Keratinocyte (primary cell): ENCODE measurements at regions not wholly inside any gene's neighbourhood (a gene's known extent, or its start where the extent isn't known, plus 50 kb on each side); places are given as distances from the start of the nearest gene placed in this dataset.
"Not testable (repeated sequence)": the region's sequence is repeated elsewhere in the genome, so short reads cannot be mapped to it uniquely, and the experiment has no call there.

Source experiments
- DNase-seq: peaks from one replicate; pipeline ENCODE4 v3.0.0-alpha.2; 2011; ENCODE audit warnings: low read depth, missing footprints, low spot score
- FAIRE-seq: peaks from 2 replicates; lab custom pipeline; 2011; peaks lifted over from hg19 to GRCh38; lab: Jason Lieb, UNC
- H2AFZ ChIP-seq: 2 replicates; pipeline ENCODE4 v1.6.0; 2012; ENCODE audit warnings: low read length, control low read depth, inconsistent platforms; ENCODE audit not compliant: control insufficient read depth
- H3K27ac ChIP-seq: 2 replicates; pipeline ENCODE4 v1.5.1; 2011; ENCODE audit warnings: low read length; ENCODE audit not compliant: control insufficient read depth, insufficient read depth
- H3K27me3 ChIP-seq: 3 replicates; pipeline ENCODE4 v1.6.0; 2011; ENCODE audit warnings: low read length; ENCODE audit not compliant: control insufficient read depth, insufficient read depth; ENCODE audit errors: extremely low read depth
- H3K36me3 ChIP-seq, 2 experiments: 2 replicates in 1 of 2; 3 replicates in 1 of 2; pipeline ENCODE4 v1.5.1; 2011; ENCODE audit warnings: low read length in 2 of 2, mild to moderate bottlenecking in 1 of 2; ENCODE audit not compliant: control insufficient read depth in 2 of 2, insufficient read depth in 2 of 2; ENCODE audit errors: extremely low read depth in 1 of 2
- H3K4me1 ChIP-seq: 3 replicates; pipeline ENCODE4 v1.5.1; 2011; ENCODE audit warnings: low read length; ENCODE audit not compliant: control insufficient read depth, insufficient read depth; ENCODE audit errors: extremely low read depth
- H3K4me2 ChIP-seq: 3 replicates; pipeline ENCODE4 v1.6.0; 2011; ENCODE audit warnings: low read depth, low read length; ENCODE audit not compliant: control insufficient read depth, insufficient read depth; ENCODE audit errors: extremely low read depth
- H3K4me3 ChIP-seq, 3 experiments: fragments of 200-600 bp in 1 of 3; sonication (generic) in 1 of 3; 2 replicates in 2 of 3; 3 replicates in 1 of 3; pipeline ENCODE4 v1.5.1; 2011 to 2016; ENCODE audit warnings: low read length in 3 of 3, mild to moderate bottlenecking in 3 of 3, control low read depth in 2 of 3, inconsistent platforms in 1 of 3, low read depth in 1 of 3, mixed read lengths in 1 of 3, mixed run types in 1 of 3, moderate library complexity in 1 of 3; ENCODE audit not compliant: control insufficient read depth in 2 of 3, insufficient read depth in 2 of 3; ENCODE audit errors: extremely low read depth in 1 of 3
- H3K79me2 ChIP-seq: 2 replicates; pipeline ENCODE4 v1.6.0; 2012; ENCODE audit warnings: low read length; ENCODE audit not compliant: control insufficient read depth, insufficient read depth
- H3K9ac ChIP-seq: 3 replicates; pipeline ENCODE4 v1.6.0; 2011; ENCODE audit warnings: low read length; ENCODE audit not compliant: control insufficient read depth, insufficient read depth; ENCODE audit errors: extremely low read depth
- H3K9me1 ChIP-seq: 3 replicates; pipeline ENCODE4 v1.6.0; 2011; ENCODE audit warnings: low read length; ENCODE audit not compliant: control insufficient read depth, insufficient read depth; ENCODE audit errors: extremely low read depth
- H3K9me3 ChIP-seq: 2 replicates; pipeline ENCODE4 v1.5.1; 2012; ENCODE audit warnings: low read depth, low read length; ENCODE audit not compliant: control insufficient read depth
- H4K20me1 ChIP-seq: 3 replicates; pipeline ENCODE4 v1.6.0; 2011; ENCODE audit warnings: low read length; ENCODE audit not compliant: control insufficient read depth, insufficient read depth; ENCODE audit errors: extremely low read depth
- EZH2 ChIP-seq: IDR thresholded peaks from one replicate; pipeline ENCODE4 v1.6.1; 2012; ENCODE audit warnings: inconsistent platforms, mild to moderate bottlenecking, low read length, moderate library complexity
- dilution Hi-C: fragments of 300-500 bp; cut with MboI; formaldehyde crosslinking; loops from one replicate; pipeline ENCODE4 v1.7.0; 2020; ENCODE audit warnings: low sequenced_read_pairs; ENCODE audit not compliant: extremely low pct_ligation_motif_present
- TF ChIP-seq, protein P1 (sequence below), 3 experiments: IDR thresholded peaks in 1 of 3; conservative IDR thresholded peaks in 1 of 3; optimal IDR thresholded peaks in 1 of 3; 2 replicates in 2 of 3; 3 replicates in 1 of 3; pipeline versions ENCODE3 to v1.5.1; 2011; ENCODE audit warnings: low read length in 3 of 3, mild to moderate bottlenecking in 3 of 3, moderate library complexity in 2 of 3, control low read depth in 1 of 3, inconsistent platforms in 1 of 3; ENCODE audit not compliant: insufficient read depth in 2 of 3; ENCODE audit errors: extremely low read depth in 1 of 3

DNA sequence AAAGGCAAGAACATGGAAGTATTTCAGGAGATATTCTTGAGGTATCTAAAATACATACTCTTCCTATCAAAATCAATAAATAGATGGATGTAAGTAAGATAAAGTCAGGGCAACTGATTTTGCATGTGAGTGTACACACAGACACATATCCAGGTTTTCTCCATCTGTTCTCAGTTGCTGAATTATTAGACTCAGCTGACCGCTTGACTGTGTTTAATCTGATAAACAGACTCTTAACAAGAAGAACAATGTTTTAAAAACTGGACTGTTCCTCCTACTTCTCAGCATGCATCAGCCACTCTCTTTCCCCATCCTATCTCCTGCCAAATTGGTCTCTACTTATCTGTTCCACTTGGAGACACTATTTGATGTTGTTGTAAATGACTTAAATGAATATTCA lies 73.5 kb downstream of the GOLGA8G start:
- TF ChIP-seq, protein P1, sequence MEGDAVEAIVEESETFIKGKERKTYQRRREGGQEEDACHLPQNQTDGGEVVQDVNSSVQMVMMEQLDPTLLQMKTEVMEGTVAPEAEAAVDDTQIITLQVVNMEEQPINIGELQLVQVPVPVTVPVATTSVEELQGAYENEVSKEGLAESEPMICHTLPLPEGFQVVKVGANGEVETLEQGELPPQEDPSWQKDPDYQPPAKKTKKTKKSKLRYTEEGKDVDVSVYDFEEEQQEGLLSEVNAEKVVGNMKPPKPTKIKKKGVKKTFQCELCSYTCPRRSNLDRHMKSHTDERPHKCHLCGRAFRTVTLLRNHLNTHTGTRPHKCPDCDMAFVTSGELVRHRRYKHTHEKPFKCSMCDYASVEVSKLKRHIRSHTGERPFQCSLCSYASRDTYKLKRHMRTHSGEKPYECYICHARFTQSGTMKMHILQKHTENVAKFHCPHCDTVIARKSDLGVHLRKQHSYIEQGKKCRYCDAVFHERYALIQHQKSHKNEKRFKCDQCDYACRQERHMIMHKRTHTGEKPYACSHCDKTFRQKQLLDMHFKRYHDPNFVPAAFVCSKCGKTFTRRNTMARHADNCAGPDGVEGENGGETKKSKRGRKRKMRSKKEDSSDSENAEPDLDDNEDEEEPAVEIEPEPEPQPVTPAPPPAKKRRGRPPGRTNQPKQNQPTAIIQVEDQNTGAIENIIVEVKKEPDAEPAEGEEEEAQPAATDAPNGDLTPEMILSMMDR (optimal IDR thresholded peaks at IDR 0.05 in 1 of 3, IDR thresholded peaks at IDR 0.05 in 1 of 3, conservative IDR thresholded peaks at IDR 0.05 in 1 of 3; ENCODE audit: extremely low read depth in 1 of 3, insufficient read depth in 2 of 3, low read length in 3 of 3): no peak
- TF ChIP-seq EZH2: no peak
- dilution Hi-C loops: no loop called here
- Histone ChIP-seq H3K4me2 (no peak overlapping the region), H3K4me1 (no peaks in the 10 kb centered on the region), H4K20me1 (no peaks in the 10 kb centered on the region), H2AFZ (no peak overlapping the region), H3K9ac (no peak overlapping the region), H3K4me3 (no peak overlapping the region), H3K9me3 (peaks cover 2% of the 10 kb centered on the region), H3K79me2 (no peaks in the 10 kb centered on the region), H3K27me3 (peaks cover 6% of the 10 kb centered on the region), H3K36me3 (no peaks in the 10 kb centered on the region), H3K27ac (no peak overlapping the region), H3K9me1 (no peaks in the 10 kb centered on the region)
- DNase-seq (no peak), FAIRE-seq (no peak)

DNA sequence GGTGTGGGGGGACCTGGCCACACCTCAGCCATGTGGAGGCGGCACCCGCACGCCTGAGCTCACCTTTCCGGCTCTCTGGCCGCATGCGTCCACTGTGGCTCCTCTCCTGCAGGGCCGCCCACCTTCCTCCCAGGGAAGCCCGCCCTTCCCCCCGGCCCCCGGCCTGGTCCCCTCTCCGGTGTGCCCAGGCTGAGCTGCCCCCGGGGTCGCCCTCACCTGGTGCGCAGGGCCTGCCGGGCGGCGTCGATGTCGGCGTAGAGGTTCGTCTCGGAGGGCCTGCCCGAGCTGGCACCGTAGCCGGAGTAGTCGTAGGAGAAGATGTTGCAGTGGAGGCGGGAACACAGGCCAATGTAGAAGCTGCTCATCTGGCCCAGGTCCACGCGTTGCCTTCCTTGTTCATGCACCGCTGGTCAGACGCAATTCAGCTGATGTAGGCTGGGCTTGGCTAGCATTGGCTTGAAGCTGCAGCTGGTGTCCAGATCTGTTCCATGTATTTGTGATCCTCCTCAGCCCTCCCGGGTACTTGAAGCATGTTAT lies 75.3 kb downstream of the GOLGA8G start:
- H4K20me1 ChIP-seq, dilution Hi-C loops, H3K27me3 ChIP-seq, H3K79me2 ChIP-seq, H3K4me2 ChIP-seq, H3K4me1 ChIP-seq, H3K36me3 ChIP-seq, H3K9me1 ChIP-seq, DNase-seq, H3K9me3 ChIP-seq, FAIRE-seq, H3K27ac ChIP-seq, H2AFZ ChIP-seq, H3K4me3 ChIP-seq, H3K9ac ChIP-seq: not testable (repeated sequence)
